ENCODE measurements at regions not wholly inside any gene's neighbourhood (a gene's known extent, or its start where the extent isn't known, plus 50 kb on each side); places are given as distances from the start of the nearest gene placed in this dataset.

DNA sequence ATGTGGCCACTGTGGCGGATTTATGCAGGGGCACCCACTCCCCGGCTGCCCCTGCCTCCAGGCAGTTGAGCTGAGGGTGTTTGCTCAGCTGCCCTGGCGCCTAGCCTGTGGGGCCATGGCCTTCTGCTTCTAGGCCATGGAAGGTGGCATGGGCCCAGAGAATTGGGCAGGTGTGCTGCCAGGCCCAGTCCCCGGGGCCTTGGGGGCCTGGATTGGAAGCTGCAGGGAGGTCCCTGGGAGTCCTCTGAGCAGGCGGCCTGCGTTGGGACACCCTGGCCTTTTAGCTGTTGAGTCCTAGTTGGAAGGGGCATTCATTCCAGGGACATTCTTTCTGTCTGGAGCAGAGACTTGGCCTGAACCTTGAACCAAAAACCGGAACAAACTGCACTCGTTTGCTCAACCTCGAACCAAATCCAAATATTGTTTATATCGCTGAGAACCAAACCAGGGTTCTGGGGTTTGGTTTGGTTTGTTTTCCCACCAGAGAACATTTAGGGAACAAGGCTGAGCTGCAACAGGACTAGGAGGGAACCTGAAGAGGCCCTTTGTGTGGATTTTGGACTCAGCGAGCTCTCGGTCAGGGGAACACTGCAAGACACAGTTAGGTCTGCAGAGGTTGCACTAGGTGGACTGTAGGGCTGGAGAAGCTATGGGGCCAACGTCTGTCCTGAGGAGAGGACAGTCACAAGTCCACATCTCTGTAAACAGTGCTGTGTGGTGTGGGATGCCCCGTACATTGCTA, 116.8 kb downstream of the BOD1 start:
- TF ChIP-seq, protein P1, sequence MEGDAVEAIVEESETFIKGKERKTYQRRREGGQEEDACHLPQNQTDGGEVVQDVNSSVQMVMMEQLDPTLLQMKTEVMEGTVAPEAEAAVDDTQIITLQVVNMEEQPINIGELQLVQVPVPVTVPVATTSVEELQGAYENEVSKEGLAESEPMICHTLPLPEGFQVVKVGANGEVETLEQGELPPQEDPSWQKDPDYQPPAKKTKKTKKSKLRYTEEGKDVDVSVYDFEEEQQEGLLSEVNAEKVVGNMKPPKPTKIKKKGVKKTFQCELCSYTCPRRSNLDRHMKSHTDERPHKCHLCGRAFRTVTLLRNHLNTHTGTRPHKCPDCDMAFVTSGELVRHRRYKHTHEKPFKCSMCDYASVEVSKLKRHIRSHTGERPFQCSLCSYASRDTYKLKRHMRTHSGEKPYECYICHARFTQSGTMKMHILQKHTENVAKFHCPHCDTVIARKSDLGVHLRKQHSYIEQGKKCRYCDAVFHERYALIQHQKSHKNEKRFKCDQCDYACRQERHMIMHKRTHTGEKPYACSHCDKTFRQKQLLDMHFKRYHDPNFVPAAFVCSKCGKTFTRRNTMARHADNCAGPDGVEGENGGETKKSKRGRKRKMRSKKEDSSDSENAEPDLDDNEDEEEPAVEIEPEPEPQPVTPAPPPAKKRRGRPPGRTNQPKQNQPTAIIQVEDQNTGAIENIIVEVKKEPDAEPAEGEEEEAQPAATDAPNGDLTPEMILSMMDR (IDR thresholded peaks at IDR 0.05), result no peak
- no peak for TF ChIP-seq POLR2A (IDR thresholded peaks at IDR 0.05)
